GM12878 (cell line): ENCODE measurements at regions not wholly inside any gene's neighbourhood (a gene's known extent, or its start where the extent isn't known, plus 50 kb on each side); places are given as distances from the start of the nearest gene placed in this dataset.

Experiments used
- ATF7 ChIP-seq: fragments of 450-650 bp; IDR thresholded peaks from 2 replicates; pipeline ENCODE4 v1.6.1; 2016; ENCODE audit warnings: low read depth, mild to moderate bottlenecking
- CTCF ChIP-seq, 3 experiments: IDR thresholded peaks in 2 of 3; conservative IDR thresholded peaks in 1 of 3; 2 replicates each; pipeline ENCODE4 v1.5.1; 2011; ENCODE audit warnings: low read depth in 3 of 3, low read length in 3 of 3, mild to moderate bottlenecking in 3 of 3, control low read depth in 2 of 3, moderate library complexity in 2 of 3, inconsistent platforms in 1 of 3, mixed read lengths in 1 of 3; ENCODE audit not compliant: control insufficient read depth in 2 of 3, insufficient read depth in 1 of 3; ENCODE audit errors: extremely low read depth in 1 of 3
- IRF3 ChIP-seq: fragments of 450-650 bp; IDR thresholded peaks from 2 replicates; pipeline ENCODE4 v1.6.1; 2014; ENCODE audit warnings: mild to moderate bottlenecking
- KDM1A ChIP-seq: fragments of 200-600 bp; sonication (generic); IDR thresholded peaks from 2 replicates; pipeline ENCODE4 v1.6.1; 2016; ENCODE audit warnings: borderline replicate concordance
- MLLT1 ChIP-seq: fragments of 450-650 bp; IDR thresholded peaks from 2 replicates; pipeline ENCODE4 v1.6.1; 2016; ENCODE audit warnings: mild to moderate bottlenecking
- SIX5 ChIP-seq: IDR thresholded peaks from 2 replicates; pipeline ENCODE4 v1.6.1; 2011; ENCODE audit warnings: mild to moderate bottlenecking, low read depth, low read length, moderate library complexity; ENCODE audit not compliant: severe bottlenecking
- TAF1 ChIP-seq: IDR thresholded peaks from 2 replicates; pipeline ENCODE4 v1.6.1; 2011; ENCODE audit warnings: mild to moderate bottlenecking, low read depth, low read length, borderline replicate concordance
- USF2 ChIP-seq: IDR thresholded peaks from 2 replicates; pipeline ENCODE4 v1.6.1; 2011; ENCODE audit warnings: low read depth, low read length, improper control_type of control experiment, borderline replicate concordance
- TF ChIP-seq, protein P1 (sequence below): fragments of 450-650 bp; IDR thresholded peaks from 2 replicates; pipeline ENCODE4 v1.6.1; 2017; ENCODE audit warnings: antibody characterized with exemption, mild to moderate bottlenecking, moderate library complexity
- TF ChIP-seq, protein P2 (sequence below): fragments of 450-650 bp; IDR thresholded peaks from 2 replicates; pipeline ENCODE4 v1.6.1; 2017; ENCODE audit warnings: mild to moderate bottlenecking

GRCh38 chr18:78882585-78882984 lies 97.0 kb upstream of the SALL3 start (continued):
- TF ChIP-seq IRF3 (no peak), MLLT1 (no peak), TAF1 (no peak), KDM1A (no peak), ATF7 (no peak), USF2 (no peak), SIX5 (no peak), CTCF (IDR thresholded peaks at IDR 0.05 in 2 of 3, conservative IDR thresholded peaks at IDR 0.05 in 1 of 3; ENCODE audit: control insufficient read depth in 2 of 3, extremely low read depth in 1 of 3, insufficient read depth in 1 of 3, low read depth in 3 of 3, low read length in 3 of 3) (no peak)
- TF ChIP-seq, protein P1, sequence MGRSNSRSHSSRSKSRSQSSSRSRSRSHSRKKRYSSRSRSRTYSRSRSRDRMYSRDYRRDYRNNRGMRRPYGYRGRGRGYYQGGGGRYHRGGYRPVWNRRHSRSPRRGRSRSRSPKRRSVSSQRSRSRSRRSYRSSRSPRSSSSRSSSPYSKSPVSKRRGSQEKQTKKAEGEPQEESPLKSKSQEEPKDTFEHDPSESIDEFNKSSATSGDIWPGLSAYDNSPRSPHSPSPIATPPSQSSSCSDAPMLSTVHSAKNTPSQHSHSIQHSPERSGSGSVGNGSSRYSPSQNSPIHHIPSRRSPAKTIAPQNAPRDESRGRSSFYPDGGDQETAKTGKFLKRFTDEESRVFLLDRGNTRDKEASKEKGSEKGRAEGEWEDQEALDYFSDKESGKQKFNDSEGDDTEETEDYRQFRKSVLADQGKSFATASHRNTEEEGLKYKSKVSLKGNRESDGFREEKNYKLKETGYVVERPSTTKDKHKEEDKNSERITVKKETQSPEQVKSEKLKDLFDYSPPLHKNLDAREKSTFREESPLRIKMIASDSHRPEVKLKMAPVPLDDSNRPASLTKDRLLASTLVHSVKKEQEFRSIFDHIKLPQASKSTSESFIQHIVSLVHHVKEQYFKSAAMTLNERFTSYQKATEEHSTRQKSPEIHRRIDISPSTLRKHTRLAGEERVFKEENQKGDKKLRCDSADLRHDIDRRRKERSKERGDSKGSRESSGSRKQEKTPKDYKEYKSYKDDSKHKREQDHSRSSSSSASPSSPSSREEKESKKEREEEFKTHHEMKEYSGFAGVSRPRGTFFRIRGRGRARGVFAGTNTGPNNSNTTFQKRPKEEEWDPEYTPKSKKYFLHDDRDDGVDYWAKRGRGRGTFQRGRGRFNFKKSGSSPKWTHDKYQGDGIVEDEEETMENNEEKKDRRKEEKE, result no peak
- TF ChIP-seq, protein P2, sequence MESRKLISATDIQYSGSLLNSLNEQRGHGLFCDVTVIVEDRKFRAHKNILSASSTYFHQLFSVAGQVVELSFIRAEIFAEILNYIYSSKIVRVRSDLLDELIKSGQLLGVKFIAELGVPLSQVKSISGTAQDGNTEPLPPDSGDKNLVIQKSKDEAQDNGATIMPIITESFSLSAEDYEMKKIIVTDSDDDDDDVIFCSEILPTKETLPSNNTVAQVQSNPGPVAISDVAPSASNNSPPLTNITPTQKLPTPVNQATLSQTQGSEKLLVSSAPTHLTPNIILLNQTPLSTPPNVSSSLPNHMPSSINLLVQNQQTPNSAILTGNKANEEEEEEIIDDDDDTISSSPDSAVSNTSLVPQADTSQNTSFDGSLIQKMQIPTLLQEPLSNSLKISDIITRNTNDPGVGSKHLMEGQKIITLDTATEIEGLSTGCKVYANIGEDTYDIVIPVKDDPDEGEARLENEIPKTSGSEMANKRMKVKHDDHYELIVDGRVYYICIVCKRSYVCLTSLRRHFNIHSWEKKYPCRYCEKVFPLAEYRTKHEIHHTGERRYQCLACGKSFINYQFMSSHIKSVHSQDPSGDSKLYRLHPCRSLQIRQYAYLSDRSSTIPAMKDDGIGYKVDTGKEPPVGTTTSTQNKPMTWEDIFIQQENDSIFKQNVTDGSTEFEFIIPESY, result no peak
